ENCODE measurements at regions not wholly inside any gene's neighbourhood (a gene's known extent, or its start where the extent isn't known, plus 50 kb on each side); places are given as distances from the start of the nearest gene placed in this dataset.
"Not testable (repeated sequence)": the region's sequence is repeated elsewhere in the genome, so short reads cannot be mapped to it uniquely, and the experiment has no call there.

DNA sequence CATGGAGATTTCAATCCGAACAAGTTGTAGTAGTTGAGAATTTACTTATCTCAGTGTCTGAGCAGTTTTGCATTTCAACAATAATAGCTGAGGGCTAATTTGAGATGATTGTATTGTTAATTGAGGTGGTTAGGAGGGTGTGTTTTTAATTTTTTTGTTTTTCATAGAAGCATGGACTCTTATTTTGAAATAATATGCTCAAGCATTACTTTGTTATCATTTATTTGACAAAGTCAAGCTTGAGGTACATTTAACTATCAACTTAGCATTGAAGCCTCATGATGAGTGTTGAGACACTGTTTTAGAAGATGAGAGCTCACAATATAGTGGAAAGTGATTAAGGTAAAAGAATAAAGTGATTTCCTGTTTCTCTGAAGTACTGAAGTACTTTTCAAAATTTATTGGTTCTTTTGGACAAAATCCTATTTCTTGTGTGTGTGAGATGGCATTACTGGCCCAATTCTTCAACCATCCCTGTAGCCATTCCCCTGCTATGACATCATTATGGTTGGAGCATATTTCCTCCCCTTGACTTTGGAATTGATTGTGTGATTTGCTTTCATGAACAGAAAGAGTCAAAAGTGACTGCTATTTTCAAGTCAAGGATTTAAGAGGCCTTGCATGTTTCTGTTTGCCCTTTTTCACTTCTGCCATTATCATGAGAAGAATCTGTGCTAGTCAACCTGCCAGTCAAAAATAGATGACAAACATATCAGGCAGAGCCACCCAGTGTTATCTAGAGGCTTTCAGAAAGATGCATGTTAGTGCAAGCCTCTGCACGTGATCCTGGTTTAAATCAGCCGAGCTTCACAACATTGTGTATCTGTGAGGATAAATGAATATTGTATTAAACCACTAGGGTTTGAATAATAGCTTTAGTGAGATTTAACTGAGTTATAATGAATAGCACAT is 1112.3 kb upstream of the CITED2 start:
- DNase-seq = no peak

GRCh38 chr6:140485740-140486449 is 1111.4 kb upstream of the CITED2 start:
- DNase-seq = no peak

- no peak for DNase-seq
Measured at GRCh38 chr6:140480852-140481251, 1106.4 kb upstream of the CITED2 start.

DNA sequence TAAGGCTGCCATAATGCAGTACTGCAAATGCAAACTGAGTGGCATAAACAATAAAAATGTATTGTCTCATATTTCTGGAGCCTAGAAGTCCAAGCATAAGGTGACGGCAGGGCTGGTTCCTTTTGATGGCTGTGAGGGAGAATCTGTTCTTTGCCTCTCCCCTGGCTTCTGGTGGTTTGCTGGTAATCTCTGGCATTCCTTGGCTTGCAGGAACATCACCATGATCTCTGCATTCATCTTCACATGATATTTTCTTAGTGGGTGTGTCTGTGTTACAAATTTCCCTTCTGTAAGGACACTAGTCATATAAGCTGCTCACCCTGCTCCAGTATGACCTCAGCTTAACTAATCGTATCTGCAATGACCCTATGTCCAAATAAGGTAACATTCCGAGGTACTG is 1104.2 kb upstream of the CITED2 start:
- no peak for DNase-seq

DNA sequence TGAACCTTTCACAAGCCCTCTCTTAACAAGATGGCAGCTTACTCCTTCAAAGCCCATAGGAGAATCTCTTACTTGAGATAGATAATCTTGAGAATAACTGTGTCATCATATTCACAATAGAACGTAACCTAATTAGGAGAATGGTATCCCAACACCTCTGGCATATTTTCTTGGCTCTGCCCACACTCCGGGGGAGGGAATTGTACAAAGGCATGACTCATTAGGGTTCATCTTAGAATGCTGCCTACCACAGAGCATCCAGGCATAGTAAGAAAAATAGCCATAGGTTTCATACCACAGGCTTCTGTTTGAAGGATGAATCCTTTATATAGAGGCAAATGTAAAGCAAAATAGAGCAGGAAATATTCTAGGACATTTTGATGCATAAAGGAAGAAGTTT is 1100.6 kb upstream of the CITED2 start:
- no peak for DNase-seq

- DNase-seq = no peak
Measured at GRCh38 chr6:140464720-140465119, 1090.3 kb upstream of the CITED2 start.

- DNase-seq = no peak
Measured at GRCh38 chr6:140463312-140463710, 1088.9 kb upstream of the CITED2 start.

GRCh38 chr6:140462453-140463311 is 1088.2 kb upstream of the CITED2 start:
- DNase-seq = no peak

GRCh38 chr6:140462076-140462452 is 1087.6 kb upstream of the CITED2 start:
- DNase-seq = no peak

DNA sequence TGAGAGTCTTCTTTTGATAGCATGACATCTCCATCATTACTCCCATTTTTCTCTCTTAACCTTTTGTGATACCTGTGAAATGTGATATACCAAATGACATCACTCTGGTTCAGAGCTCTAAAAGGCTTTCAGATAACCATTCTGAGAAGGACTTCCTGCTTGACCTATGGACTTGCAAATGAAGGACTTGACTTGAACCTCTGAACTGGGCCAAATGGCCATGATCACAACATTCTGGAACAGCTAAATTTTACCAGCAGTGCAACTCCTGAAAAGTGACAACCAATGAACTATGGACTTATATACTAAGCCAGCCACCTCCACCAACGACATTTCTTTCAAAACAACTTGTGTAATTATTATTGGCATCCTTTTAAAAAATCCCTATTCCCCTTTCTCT is 1085.8 kb upstream of the CITED2 start:
- no peak for DNase-seq

DNA sequence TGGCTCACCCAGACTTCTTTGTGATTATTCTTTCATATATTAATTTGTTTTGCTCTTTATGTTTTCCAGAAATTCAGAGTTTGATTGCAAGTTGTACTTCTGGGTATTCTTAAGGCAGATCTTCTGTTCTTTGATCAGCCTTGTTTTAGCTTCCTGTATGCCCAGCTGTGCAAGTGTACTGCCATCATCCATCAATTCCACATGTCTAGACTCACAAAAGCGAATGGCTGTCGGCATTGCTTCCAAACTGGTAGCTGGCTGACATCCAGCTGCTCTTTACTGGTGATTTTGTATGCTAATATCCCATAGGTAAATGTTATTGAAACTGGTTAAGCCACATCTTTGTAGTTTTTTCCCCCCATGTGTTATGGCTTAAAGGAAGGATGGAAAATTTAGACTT is 1084.8 kb upstream of the CITED2 start:
- DNase-seq = no peak

DNA sequence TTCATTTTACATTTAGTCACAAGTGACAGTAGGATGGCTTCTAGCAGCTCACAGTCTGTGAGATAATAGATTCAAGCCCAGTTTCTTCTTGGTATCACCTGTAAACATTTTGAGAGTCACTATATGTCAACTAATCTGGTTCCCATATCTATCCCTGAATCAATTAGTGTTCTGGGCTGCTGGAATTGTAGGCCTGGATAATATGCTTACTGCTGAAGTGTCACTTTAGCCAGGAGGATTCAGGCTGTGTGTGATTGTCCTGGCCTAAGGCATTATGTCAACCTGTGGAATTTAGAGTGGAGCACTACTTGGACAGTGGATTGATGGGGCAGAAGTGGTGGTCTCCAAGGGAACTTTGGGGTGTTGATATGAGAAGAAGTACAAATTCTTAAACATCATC is 1071.8 kb upstream of the CITED2 start:
- no peak for DNase-seq

- DNase-seq = no peak
Measured at GRCh38 chr6:140445474-140446004, 1071.1 kb upstream of the CITED2 start.

DNA sequence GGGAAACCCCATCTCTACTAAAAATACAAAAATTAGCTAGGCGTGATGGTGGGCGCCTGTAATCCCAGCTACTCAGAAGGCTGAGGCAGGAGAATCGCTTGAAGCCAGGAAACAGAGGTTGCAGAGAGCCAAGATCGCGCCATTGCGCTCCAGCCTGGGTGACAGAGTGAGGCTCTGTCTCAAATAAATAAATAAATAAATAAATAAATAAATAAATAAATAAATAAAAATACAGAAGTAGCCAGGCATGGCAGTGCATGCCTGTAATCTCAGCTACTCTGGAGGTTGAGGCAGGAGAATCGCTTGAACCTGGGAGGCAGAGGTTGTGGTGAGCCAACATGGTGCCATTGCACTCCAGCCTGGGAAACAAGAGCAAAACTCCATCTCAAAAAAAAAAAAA is 1068.7 kb upstream of the CITED2 start:
- DNase-seq = not testable (repeated sequence)

- DNase-seq = peak; percentile 4
Measured at GRCh38 chr6:140441256-140441655, 1066.8 kb upstream of the CITED2 start.

GRCh38 chr6:140440223-140440835 is 1065.9 kb upstream of the CITED2 start:
- no peak for DNase-seq

DNA sequence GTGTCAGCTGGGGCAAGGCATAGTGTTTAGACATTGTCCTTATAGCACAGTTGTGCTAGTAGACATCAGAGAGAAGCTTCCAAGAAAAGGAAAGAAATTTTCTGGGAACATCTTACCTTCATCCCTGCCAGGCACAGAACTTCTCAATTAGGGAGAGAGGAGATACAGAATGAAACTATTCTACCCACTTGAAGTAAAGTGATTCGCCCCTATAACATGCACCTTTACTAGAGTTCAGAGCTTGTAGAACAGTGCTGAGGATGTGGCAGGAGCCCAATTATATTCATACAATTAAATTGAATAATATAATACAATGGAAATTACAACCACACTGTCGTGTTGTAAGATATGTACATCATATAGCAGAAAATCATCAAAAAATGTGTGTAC is 1063.9 kb upstream of the CITED2 start:
- DNase-seq = no peak

DNA sequence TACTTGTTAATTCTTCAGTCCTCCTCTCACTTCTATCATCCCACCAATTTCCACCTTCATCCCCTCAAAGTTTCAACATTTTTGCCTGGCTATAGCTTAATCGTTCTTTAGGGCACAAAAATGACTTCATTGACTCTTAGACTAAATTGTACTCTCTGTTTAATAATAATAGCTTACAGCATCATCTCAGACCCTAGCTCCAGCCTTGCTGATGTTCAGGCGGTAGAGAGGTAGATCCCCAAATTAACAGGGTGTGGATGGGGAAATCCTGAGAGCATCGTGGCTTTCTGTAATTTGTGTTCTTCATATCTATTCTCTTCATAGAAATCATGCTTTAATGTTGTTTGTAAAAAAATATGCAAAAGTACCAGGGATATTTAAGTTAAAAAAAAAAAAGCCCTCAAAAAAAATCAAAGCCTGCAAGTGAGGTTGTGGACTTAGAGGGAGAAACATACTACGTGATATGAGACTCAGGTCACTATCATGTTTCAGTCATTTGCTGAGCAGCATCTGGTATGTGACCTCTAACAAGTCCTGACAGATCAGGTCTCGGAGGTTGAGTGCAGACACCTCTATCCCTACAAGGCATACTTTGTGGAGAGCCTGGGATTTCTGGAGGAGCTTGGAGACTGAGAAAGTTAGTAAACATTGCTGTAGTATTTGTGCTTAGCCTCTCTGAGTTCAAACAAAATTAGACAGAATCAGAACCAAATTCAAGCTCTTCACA is 1063.3 kb upstream of the CITED2 start:
- DNase-seq = no peak

- DNase-seq = no peak
Measured at GRCh38 chr6:140436023-140436811, 1061.8 kb upstream of the CITED2 start.

GRCh38 chr6:140434761-140435160 is 1060.3 kb upstream of the CITED2 start:
- no peak for DNase-seq

GRCh38 chr6:140433072-140433471 is 1058.6 kb upstream of the CITED2 start:
- DNase-seq = no peak
